ENCODE measurements at regions not wholly inside any gene's neighbourhood (a gene's known extent, or its start where the extent isn't known, plus 50 kb on each side); places are given as distances from the start of the nearest gene placed in this dataset.

DNA sequence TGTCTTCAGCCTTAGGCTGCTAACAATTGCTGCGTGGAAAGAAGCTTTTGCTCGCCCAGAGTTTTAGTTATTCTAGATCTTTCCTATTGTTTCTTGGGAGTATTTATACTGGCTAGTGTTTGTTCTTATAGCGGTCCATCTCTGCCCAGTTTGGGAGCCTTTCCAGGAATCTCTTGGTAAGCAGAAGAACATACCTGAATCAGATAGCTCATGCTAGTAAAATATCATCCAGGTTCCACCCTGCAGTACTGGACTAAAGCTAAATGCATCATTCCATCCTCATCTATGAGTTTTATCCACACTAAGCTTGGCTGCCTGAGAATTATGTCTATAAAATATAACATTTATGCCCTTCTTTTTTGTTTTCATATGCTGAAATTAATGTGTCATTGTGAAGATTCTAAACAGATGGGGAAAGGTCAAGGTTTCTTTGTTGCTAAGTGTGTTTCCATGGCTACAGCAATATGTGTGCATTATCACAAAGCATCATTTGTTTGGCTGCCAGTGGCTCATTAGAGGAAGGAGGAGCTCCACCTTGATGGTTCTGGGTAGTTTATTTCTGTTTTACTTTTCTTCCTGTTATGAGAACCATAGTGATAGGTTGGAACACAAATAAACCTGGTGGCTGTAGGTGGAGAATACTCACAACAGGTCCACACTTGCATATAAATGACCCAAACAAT is 182.8 kb downstream of the PIK3C3 start:
- TF ChIP-seq, protein P1, sequence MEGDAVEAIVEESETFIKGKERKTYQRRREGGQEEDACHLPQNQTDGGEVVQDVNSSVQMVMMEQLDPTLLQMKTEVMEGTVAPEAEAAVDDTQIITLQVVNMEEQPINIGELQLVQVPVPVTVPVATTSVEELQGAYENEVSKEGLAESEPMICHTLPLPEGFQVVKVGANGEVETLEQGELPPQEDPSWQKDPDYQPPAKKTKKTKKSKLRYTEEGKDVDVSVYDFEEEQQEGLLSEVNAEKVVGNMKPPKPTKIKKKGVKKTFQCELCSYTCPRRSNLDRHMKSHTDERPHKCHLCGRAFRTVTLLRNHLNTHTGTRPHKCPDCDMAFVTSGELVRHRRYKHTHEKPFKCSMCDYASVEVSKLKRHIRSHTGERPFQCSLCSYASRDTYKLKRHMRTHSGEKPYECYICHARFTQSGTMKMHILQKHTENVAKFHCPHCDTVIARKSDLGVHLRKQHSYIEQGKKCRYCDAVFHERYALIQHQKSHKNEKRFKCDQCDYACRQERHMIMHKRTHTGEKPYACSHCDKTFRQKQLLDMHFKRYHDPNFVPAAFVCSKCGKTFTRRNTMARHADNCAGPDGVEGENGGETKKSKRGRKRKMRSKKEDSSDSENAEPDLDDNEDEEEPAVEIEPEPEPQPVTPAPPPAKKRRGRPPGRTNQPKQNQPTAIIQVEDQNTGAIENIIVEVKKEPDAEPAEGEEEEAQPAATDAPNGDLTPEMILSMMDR (IDR thresholded peaks at IDR 0.05; ENCODE audit: unreplicated experiment) = no peak
- H3K4me1 Mint-ChIP-seq = peaks cover 4% of the 10 kb centered on the region

DNA sequence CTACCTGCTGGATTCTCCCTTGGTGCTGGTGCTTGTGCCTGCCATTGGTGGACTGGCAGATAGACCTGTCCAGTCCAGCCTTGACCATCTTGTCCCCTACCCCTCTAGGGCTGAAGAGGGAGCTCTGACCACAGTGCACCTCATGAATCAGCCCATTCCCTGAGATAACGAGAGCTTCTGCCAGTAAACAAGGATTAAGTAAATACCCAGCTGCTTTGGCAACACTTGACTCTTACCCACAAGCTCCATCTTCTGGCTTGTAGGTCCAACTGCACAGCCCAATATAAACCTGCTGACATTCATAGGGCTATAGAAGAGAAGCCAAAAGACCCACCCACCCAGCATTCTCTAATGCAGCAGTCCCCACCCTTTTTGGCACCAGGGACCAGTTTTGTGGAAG is 186.4 kb downstream of the PIK3C3 start:
- no peak overlapping the region for H3K27ac Mint-ChIP-seq
- H3K27me3 Mint-ChIP-seq (ENCODE audit: low read depth) = no peaks in the 10 kb centered on the region
- DNase-seq (ENCODE audit: low spot score in 2 of 2, unreplicated experiment in 2 of 2) = no peak
- TF ChIP-seq, protein P1 (IDR thresholded peaks at IDR 0.05; ENCODE audit: unreplicated experiment) = no peak
- no peaks in the 10 kb centered on the region for H3K4me1 Mint-ChIP-seq
- peaks cover 7% of the 10 kb centered on the region for H3K36me3 Mint-ChIP-seq
- H3K9me3 Mint-ChIP-seq = peaks cover 47% of the 10 kb centered on the region
- no peak overlapping the region for H3K4me3 Mint-ChIP-seq

More for the DNA sequence above, 182.8 kb downstream of the PIK3C3 start:
- Mint-ChIP-seq H3K4me3 (no peak overlapping the region), H3K27ac (no peak overlapping the region), H3K36me3 (peaks cover 7% of the 10 kb centered on the region), H3K27me3 (ENCODE audit: low read depth) (peaks cover 3% of the 10 kb centered on the region), H3K9me3 (peaks cover 34% of the 10 kb centered on the region)
- no peak for DNase-seq (ENCODE audit: low spot score in 2 of 2, unreplicated experiment in 2 of 2)

DNA sequence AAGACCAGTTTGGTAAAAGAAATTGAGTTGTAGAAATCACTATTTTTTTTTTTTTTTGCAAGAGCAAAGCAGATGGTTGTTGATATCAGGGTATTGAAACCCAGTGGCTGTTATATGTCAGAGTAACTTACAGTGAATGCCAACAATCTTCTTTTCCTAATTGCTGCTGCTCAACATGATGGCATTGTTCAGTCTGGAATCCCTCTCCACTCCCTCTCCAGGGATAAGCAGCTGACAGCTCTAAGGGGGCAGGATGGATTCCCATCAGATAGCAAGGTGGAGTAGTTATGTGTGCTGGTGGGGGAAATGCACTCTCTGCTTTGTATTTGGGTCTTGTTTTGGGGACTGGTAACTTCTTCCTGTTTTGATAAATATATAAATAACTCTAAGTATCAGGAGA is 200.0 kb downstream of the PIK3C3 start:
- Mint-ChIP-seq H3K36me3 (no peaks in the 10 kb centered on the region), H3K4me3 (no peak overlapping the region), H3K27me3 (ENCODE audit: low read depth) (peaks cover 1% of the 10 kb centered on the region), H3K27ac (no peak overlapping the region), H3K4me1 (no peaks in the 10 kb centered on the region), H3K9me3 (no peaks in the 10 kb centered on the region)
- TF ChIP-seq, protein P1 (IDR thresholded peaks at IDR 0.05; ENCODE audit: unreplicated experiment) = no peak
- no peak for DNase-seq (ENCODE audit: low spot score in 2 of 2, unreplicated experiment in 2 of 2)

- no peaks in the 10 kb centered on the region for H3K36me3 Mint-ChIP-seq
- TF ChIP-seq, protein P1 (IDR thresholded peaks at IDR 0.05; ENCODE audit: unreplicated experiment) = no peak
- H3K4me3 Mint-ChIP-seq = no peak overlapping the region
- H3K9me3 Mint-ChIP-seq = no peaks in the 10 kb centered on the region
- no peaks in the 10 kb centered on the region for H3K4me1 Mint-ChIP-seq
- no peak for DNase-seq (ENCODE audit: low spot score in 2 of 2, unreplicated experiment in 2 of 2)
- no peak overlapping the region for H3K27ac Mint-ChIP-seq
- H3K27me3 Mint-ChIP-seq (ENCODE audit: low read depth) = peaks cover 1% of the 10 kb centered on the region
Measured at GRCh38 chr18:42156281-42156680, 201.2 kb downstream of the PIK3C3 start.

- no peak for DNase-seq (ENCODE audit: low spot score in 2 of 2, unreplicated experiment in 2 of 2)
- no peak overlapping the region for H3K4me3 Mint-ChIP-seq
- H3K27ac Mint-ChIP-seq = no peak overlapping the region
- H3K27me3 Mint-ChIP-seq (ENCODE audit: low read depth) = peaks cover 1% of the 10 kb centered on the region
- H3K36me3 Mint-ChIP-seq = no peaks in the 10 kb centered on the region
- no peaks in the 10 kb centered on the region for H3K9me3 Mint-ChIP-seq
- no peaks in the 10 kb centered on the region for H3K4me1 Mint-ChIP-seq
- TF ChIP-seq, protein P1 (IDR thresholded peaks at IDR 0.05; ENCODE audit: unreplicated experiment) = no peak
Measured at GRCh38 chr18:42157420-42157819, 202.4 kb downstream of the PIK3C3 start.
